ENCODE measurements at regions not wholly inside any gene's neighbourhood (a gene's known extent, or its start where the extent isn't known, plus 50 kb on each side); places are given as distances from the start of the nearest gene placed in this dataset.

- TF ChIP-seq, protein P1, sequence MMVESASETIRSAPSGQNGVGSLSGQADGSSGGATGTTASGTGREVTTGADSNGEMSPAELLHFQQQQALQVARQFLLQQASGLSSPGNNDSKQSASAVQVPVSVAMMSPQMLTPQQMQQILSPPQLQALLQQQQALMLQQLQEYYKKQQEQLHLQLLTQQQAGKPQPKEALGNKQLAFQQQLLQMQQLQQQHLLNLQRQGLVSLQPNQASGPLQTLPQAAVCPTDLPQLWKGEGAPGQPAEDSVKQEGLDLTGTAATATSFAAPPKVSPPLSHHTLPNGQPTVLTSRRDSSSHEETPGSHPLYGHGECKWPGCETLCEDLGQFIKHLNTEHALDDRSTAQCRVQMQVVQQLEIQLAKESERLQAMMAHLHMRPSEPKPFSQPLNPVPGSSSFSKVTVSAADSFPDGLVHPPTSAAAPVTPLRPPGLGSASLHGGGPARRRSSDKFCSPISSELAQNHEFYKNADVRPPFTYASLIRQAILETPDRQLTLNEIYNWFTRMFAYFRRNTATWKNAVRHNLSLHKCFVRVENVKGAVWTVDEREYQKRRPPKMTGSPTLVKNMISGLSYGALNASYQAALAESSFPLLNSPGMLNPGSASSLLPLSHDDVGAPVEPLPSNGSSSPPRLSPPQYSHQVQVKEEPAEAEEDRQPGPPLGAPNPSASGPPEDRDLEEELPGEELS (CRISPR knock-in tag; IDR thresholded peaks at IDR 0.05; ENCODE audit: borderline replicate concordance) = no peak
Measured at GRCh38 chr3:117843356-117843755, 1133.8 kb downstream of the TUSC7 start (continued).

DNA sequence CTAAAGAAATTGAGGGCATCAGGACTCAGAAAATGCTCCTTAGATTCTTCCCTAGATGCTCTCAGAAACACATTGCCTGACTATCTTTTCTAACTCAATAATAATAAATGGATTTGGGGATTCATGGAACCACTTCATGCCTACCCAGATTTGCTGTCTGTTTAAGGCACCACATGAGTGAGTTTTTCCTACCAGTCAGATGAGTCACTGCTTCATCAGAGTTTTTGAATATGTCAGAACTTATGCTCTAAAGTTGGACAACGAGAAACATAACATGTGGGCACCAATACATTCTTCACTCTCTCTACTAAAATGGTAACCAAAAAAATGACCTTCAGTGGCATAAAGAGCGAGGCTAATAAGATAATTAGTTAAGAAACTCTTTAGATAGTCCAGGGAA lies 1135.1 kb downstream of the TUSC7 start:
- no peak for TF ChIP-seq CHD4 (IDR thresholded peaks at IDR 0.05; ENCODE audit: insufficient read depth, insufficient replicate concordance, low read depth, low read length, poor library complexity, severe bottlenecking)
- TF ChIP-seq CHD2 (IDR thresholded peaks at IDR 0.05; ENCODE audit: low read depth, low read length) = no peak
- TF ChIP-seq SREBF2 (CRISPR knock-in tag; IDR thresholded peaks at IDR 0.05) = no peak
- TF ChIP-seq, protein P2, sequence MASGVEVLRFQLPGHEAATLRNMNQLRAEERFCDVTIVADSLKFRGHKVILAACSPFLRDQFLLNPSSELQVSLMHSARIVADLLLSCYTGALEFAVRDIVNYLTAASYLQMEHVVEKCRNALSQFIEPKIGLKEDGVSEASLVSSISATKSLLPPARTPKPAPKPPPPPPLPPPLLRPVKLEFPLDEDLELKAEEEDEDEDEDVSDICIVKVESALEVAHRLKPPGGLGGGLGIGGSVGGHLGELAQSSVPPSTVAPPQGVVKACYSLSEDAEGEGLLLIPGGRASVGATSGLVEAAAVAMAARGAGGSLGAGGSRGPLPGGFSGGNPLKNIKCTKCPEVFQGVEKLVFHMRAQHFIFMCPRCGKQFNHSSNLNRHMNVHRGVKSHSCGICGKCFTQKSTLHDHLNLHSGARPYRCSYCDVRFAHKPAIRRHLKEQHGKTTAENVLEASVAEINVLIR (CRISPR knock-in tag; IDR thresholded peaks at IDR 0.05) = no peak
- TF ChIP-seq ZKSCAN8 (CRISPR knock-in tag; IDR thresholded peaks at IDR 0.05) = no peak
- TF ChIP-seq ESRRA (IDR thresholded peaks at IDR 0.05; ENCODE audit: borderline replicate concordance, low read depth) = no peak
- TF ChIP-seq, protein P3, sequence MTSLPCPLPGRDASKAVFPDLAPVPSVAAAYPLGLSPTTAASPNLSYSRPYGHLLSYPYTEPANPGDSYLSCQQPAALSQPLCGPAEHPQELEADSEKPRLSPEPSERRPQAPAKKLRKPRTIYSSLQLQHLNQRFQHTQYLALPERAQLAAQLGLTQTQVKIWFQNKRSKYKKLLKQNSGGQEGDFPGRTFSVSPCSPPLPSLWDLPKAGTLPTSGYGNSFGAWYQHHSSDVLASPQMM (CRISPR knock-in tag; IDR thresholded peaks at IDR 0.05) = no peak
- no peak for TF ChIP-seq NR1H2 (CRISPR knock-in tag; IDR thresholded peaks at IDR 0.05)
- no peak for TF ChIP-seq WHSC1 (IDR thresholded peaks at IDR 0.05; ENCODE audit: low read length)
- Histone ChIP-seq H3K27me3 (ENCODE audit: control insufficient read depth in 2 of 2, insufficient read depth in 2 of 2, low read length in 2 of 2) (no peaks in the 10 kb centered on the region), H3K9ac (ENCODE audit: insufficient read depth in 1 of 2, low read depth in 2 of 2, low read length in 2 of 2) (no peak overlapping the region), H3K27ac (ENCODE audit: extremely low read depth, low read depth, low read length) (no peak overlapping the region), H4K20me1 (replicated peaks; ENCODE audit: control insufficient read depth, insufficient read depth, low read length) (no peaks in the 10 kb centered on the region), H3K9me1 (ENCODE audit: control insufficient read depth, insufficient read depth, low read length) (no peaks in the 10 kb centered on the region), H3K4me3 (no peak overlapping the region), H3K4me2 (ENCODE audit: insufficient read depth, low read length) (no peak overlapping the region), H3K4me1 (replicated peaks in 1 of 2; ENCODE audit: control insufficient read depth in 2 of 2, insufficient read depth in 2 of 2, low read length in 2 of 2) (no peaks in the 10 kb centered on the region), H3K36me3 (ENCODE audit: control insufficient read depth, insufficient read depth, low read length) (no peaks in the 10 kb centered on the region), H3K9me3 (replicated peaks; ENCODE audit: control insufficient read depth, insufficient read depth, low read depth, low read length) (no peaks in the 10 kb centered on the region), H3K79me2 (ENCODE audit: control insufficient read depth, insufficient read depth, low read length) (no peaks in the 10 kb centered on the region), H2AFZ (ENCODE audit: low read depth, low read length) (no peak overlapping the region)
- ChIA-PET CTCF (ENCODE audit: low intra/inter-chr PET ratio) (no interaction called here), POLR2A (no interaction called here)
- 0% methylated on average over 2 of the region's 2 CpGs for WGBS (ENCODE audit: insufficient coverage, low coverage, missing lambda C conversion rate)
- no peak for FAIRE-seq
- no peak for ATAC-seq
- no TSS peak for BruUV-seq (replicated peaks)
- in situ Hi-C loops (cut with MboI) = no loop called here
- no peak for DNase-seq (ENCODE audit: extremely low read depth in 1 of 4, low spot score in 3 of 4)
- intact Hi-C loops (cut with micrococcal nuclease) = no loop called here

All from K562 (cell line).